HepG2 (cell line): ENCODE measurements at regions not wholly inside any gene's neighbourhood (a gene's known extent, or its start where the extent isn't known, plus 50 kb on each side); places are given as distances from the start of the nearest gene placed in this dataset.

Experiments
- ATAC-seq: fragments of 200-7000 bp; cut with Tn5 transposase; 3 replicates; pipeline ENCODE4 v1.9.1; 2020; ENCODE audit warnings: mild to moderate bottlenecking, moderate library complexity
- BruUV-seq: library from RNA; stranded (reverse); fragments of 400-500 nt; replicated peaks from 2 replicates; lab custom pipeline; 2021; lab: Mats Ljungman, UMichigan
- CTCF ChIA-PET: fragments of 300-600 bp; formaldehyde crosslinking; extraction: SDS; loops from one replicate; lab custom pipeline; 2021; ENCODE audit warnings: low total read pairs, inconsistent platforms, low intra/inter-chr PET ratio; lab: Yijun Ruan, JAX
- POLR2A ChIA-PET: fragments of 350-600 bp; sonication (Branson Sonifier 250); formaldehyde crosslinking; loops from one replicate; lab custom pipeline; 2020; ENCODE audit warnings: antibody characterized with exemption, inconsistent platforms; lab: Yijun Ruan, JAX
- DNase-seq: peaks from one replicate; pipeline ENCODE4 v3.0.0-alpha.2; 2015; ENCODE audit warnings: low spot score
- FAIRE-seq: peaks from 3 replicates; lab custom pipeline; 2011; peaks lifted over from hg19 to GRCh38; lab: Jason Lieb, UNC
- H2AFZ ChIP-seq: one replicate; pipeline ENCODE4 v1.6.1; 2011; ENCODE audit warnings: low read length, inconsistent platforms
- H3K27ac ChIP-seq: fragments of 300-600 bp; 3 replicates; pipeline ENCODE4 v1.8.0; 2011; ENCODE audit warnings: mixed run types, mild to moderate bottlenecking, mixed read lengths, low read length, inconsistent platforms; ENCODE audit not compliant: insufficient read depth; ENCODE audit errors: extremely low read length
- H3K27me3 ChIP-seq, 2 experiments: fragments of 200-600 bp in 1 of 2; 2 replicates in 1 of 2; 3 replicates in 1 of 2; pipeline versions ENCODE4 v1.6.0 to v1.8.0; 2011; ENCODE audit warnings: low read length in 2 of 2, mild to moderate bottlenecking in 2 of 2, moderate library complexity in 2 of 2, inconsistent platforms in 1 of 2; ENCODE audit not compliant: insufficient read depth in 2 of 2, control insufficient read depth in 1 of 2
- H3K36me3 ChIP-seq, 2 experiments: fragments of 200-600 bp in 1 of 2; replicated peaks in 1 of 2; 2 replicates in 1 of 2; 3 replicates in 1 of 2; pipeline versions ENCODE4 v1.5.1 to v1.8.0; 2011; ENCODE audit warnings: low read length in 2 of 2, inconsistent platforms in 1 of 2; ENCODE audit not compliant: insufficient read depth in 2 of 2, control insufficient read depth in 1 of 2
- H3K4me1 ChIP-seq: 2 replicates; pipeline ENCODE4 v1.5.1; 2012; ENCODE audit warnings: low read length, inconsistent platforms; ENCODE audit not compliant: insufficient read depth
- H3K4me2 ChIP-seq: 2 replicates; pipeline ENCODE4 v1.6.0; 2011; ENCODE audit warnings: low read depth, low read length, inconsistent platforms
- H3K4me3 ChIP-seq, 3 experiments: fragments of 200-600 bp in 1 of 3; sonication (generic), shearing (Covaris generic) in 1 of 3; replicated peaks in 1 of 3; 2 replicates each; pipeline ENCODE4 v1.5.1; 2011 to 2016; ENCODE audit warnings: low read length in 3 of 3, inconsistent platforms in 2 of 3, low read depth in 2 of 3, mild to moderate bottlenecking in 2 of 3, control low read depth in 1 of 3, mixed read lengths in 1 of 3; ENCODE audit not compliant: insufficient read depth in 1 of 3
- H3K79me2 ChIP-seq: one replicate; pipeline ENCODE4 v1.6.1; 2011; ENCODE audit warnings: low read length, inconsistent platforms; ENCODE audit not compliant: insufficient read depth
- H3K9ac ChIP-seq: 2 replicates; pipeline ENCODE4 v1.6.0; 2011; ENCODE audit warnings: mild to moderate bottlenecking, low read depth, low read length, inconsistent platforms; ENCODE audit not compliant: insufficient read depth
- H3K9me3 ChIP-seq: 2 replicates; pipeline ENCODE4 v1.5.1; 2012; ENCODE audit warnings: mild to moderate bottlenecking, low read length
- H4K20me1 ChIP-seq: 2 replicates; pipeline ENCODE4 v1.6.0; 2011; ENCODE audit warnings: inconsistent platforms, mild to moderate bottlenecking, low read length, moderate library complexity; ENCODE audit not compliant: insufficient read depth
- ATF7 ChIP-seq, 2 experiments: fragments of 450-650 bp in 1 of 2; sonication (generic) in 1 of 2; formaldehyde crosslinking in 1 of 2; IDR thresholded peaks; 2 replicates each; pipeline versions ENCODE4 v1.4.0 to v1.6.1; 2016 to 2020; ENCODE audit warnings: antibody characterized with exemption in 1 of 2, mild to moderate bottlenecking in 1 of 2, missing genetic modification reagents in 1 of 2
- BRD4 ChIP-seq: sonication (generic); formaldehyde crosslinking; IDR thresholded peaks from 2 replicates; pipeline ENCODE4 v1.4.0; 2020; ENCODE audit warnings: missing genetic modification reagents
- NFRKB ChIP-seq: fragments of 450-650 bp; IDR thresholded peaks from 2 replicates; pipeline ENCODE4 v1.6.1; 2017
- SMC3 ChIP-seq: IDR thresholded peaks from 2 replicates; pipeline ENCODE4 v1.6.1; 2011; ENCODE audit warnings: low read length, improper control_type of control experiment
- ZNF142 ChIP-seq: sonication (generic); formaldehyde crosslinking; IDR thresholded peaks from 2 replicates; pipeline ENCODE4 v1.4.0; 2020; ENCODE audit warnings: missing genetic modification reagents
- ZNF333 ChIP-seq: sonication (generic); formaldehyde crosslinking; IDR thresholded peaks from 2 replicates; pipeline ENCODE4 v1.4.0; 2020; ENCODE audit warnings: mild to moderate bottlenecking, missing genetic modification reagents, borderline replicate concordance
- ZNF530 ChIP-seq: sonication (generic); formaldehyde crosslinking; IDR thresholded peaks from 2 replicates; pipeline ENCODE4 v1.5.0; 2020; ENCODE audit warnings: low read depth, mild to moderate bottlenecking, missing genetic modification reagents
- ZNF770 ChIP-seq: sonication (generic); formaldehyde crosslinking; IDR thresholded peaks from 2 replicates; pipeline ENCODE4 v1.5.0; 2020; ENCODE audit warnings: mild to moderate bottlenecking, missing genetic modification reagents
- WGBS: methylation state at CpG from one replicate; pipeline ENCODE4 v1.1.6; 2017; ENCODE audit warnings: low lambda C conversion rate; 5-methylcytosine and 5-hydroxymethylcytosine counted together
- in situ Hi-C: cut with HindIII; loops from 2 replicates; pipeline ENCODE4 v1.10.0; 2017; ENCODE audit warnings: low pct_unique_long_range_greater_than_20kb; ENCODE audit not compliant: extremely low pct_ligation_motif_present
- intact Hi-C: fragments of 100-400 bp; cut with micrococcal nuclease; formaldehyde crosslinking; loops from one replicate; pipeline ENCODE4 v1.10.0; 2022; ENCODE audit not compliant: unreplicated experiment

- DNase-seq, result no peak
- no peaks in the 10 kb centered on the region for H3K27me3 ChIP-seq
- CTCF ChIA-PET, result no interaction called here
- no peaks in the 10 kb centered on the region for H3K36me3 ChIP-seq
- BruUV-seq, result no TSS peak
- intact Hi-C loops, result no loop called here
- no peaks in the 10 kb centered on the region for H4K20me1 ChIP-seq
- 3% methylated on average over 2 of the region's 2 CpGs for WGBS
- TF ChIP-seq NFRKB (no peak), ZNF530 (CRISPR knock-in tag) (no peak), SMC3 (no peak), BRD4 (CRISPR knock-in tag) (no peak), ZNF333 (CRISPR knock-in tag) (no peak)
- TF ChIP-seq, all 625 proteins: peak for 0
- Histone ChIP-seq H3K79me2 (no peaks in the 10 kb centered on the region), H3K9me3 (no peaks in the 10 kb centered on the region), H3K9ac (no peak overlapping the region), H3K4me2 (no peak overlapping the region), H3K27ac (no peak overlapping the region), H3K4me3 (no peak overlapping the region), H2AFZ (no peak overlapping the region), H3K4me1 (no peaks in the 10 kb centered on the region)
- POLR2A ChIA-PET, result no interaction called here
- FAIRE-seq (no peak), ATAC-seq (no peak)
- in situ Hi-C loops, result no loop called here
Observed at GRCh38 chr10:36555036-36555435, 570.4 kb upstream of the ANKRD30A start.

- Histone ChIP-seq H3K4me2 (no peak overlapping the region), H3K79me2 (no peaks in the 10 kb centered on the region), H4K20me1 (no peaks in the 10 kb centered on the region), H3K9ac (no peak overlapping the region), H3K9me3 (no peaks in the 10 kb centered on the region), H3K36me3 (no peaks in the 10 kb centered on the region), H3K4me3 (no peak overlapping the region), H3K4me1 (no peaks in the 10 kb centered on the region), H3K27ac (no peak overlapping the region), H3K27me3 (no peaks in the 10 kb centered on the region), H2AFZ (no peak overlapping the region)
- DNase-seq (no peak), FAIRE-seq (no peak), ATAC-seq (no peak)
- intact Hi-C loops, result no loop called here
- WGBS, result 5% methylated on average over 2 of the region's 2 CpGs
- CTCF ChIA-PET, result no interaction called here
- POLR2A ChIA-PET, result no interaction called here
- no TSS peak for BruUV-seq
- TF ChIP-seq ZNF142 (CRISPR knock-in tag) (no peak), ZNF770 (no peak), ATF7 (IDR thresholded peaks at IDR 0.05) (peak; percentile 60), ATF7 (CRISPR knock-in tag; IDR thresholded peaks at IDR 0.05) (no peak)
- in situ Hi-C loops, result no loop called here
Observed at GRCh38 chr10:36547965-36548364, 577.4 kb upstream of the ANKRD30A start.
